ENCODE measurements at regions not wholly inside any gene's neighbourhood (a gene's known extent, or its start where the extent isn't known, plus 50 kb on each side); places are given as distances from the start of the nearest gene placed in this dataset.

DNA sequence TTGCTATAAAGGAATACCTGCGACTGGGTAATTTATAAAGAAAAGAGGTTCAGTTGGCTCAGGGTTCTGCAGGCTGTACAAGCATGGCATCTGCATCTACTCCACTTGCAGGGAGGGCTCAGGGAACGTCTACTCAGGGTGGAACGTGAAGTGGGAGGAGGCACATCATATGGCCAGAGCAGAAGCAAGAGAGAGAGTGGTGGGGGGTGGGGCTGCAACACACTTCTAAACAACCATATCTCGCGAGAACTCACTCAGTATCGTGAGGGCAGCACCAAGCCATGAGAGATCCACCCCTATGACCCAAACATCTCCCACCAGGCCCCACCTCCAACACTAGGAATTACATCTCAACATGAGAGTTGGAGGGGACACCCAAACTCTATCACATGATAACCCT lies 109.8 kb upstream of the SCAF8 start:
- TF ChIP-seq, protein P1, sequence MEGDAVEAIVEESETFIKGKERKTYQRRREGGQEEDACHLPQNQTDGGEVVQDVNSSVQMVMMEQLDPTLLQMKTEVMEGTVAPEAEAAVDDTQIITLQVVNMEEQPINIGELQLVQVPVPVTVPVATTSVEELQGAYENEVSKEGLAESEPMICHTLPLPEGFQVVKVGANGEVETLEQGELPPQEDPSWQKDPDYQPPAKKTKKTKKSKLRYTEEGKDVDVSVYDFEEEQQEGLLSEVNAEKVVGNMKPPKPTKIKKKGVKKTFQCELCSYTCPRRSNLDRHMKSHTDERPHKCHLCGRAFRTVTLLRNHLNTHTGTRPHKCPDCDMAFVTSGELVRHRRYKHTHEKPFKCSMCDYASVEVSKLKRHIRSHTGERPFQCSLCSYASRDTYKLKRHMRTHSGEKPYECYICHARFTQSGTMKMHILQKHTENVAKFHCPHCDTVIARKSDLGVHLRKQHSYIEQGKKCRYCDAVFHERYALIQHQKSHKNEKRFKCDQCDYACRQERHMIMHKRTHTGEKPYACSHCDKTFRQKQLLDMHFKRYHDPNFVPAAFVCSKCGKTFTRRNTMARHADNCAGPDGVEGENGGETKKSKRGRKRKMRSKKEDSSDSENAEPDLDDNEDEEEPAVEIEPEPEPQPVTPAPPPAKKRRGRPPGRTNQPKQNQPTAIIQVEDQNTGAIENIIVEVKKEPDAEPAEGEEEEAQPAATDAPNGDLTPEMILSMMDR (IDR thresholded peaks at IDR 0.05; ENCODE audit: insufficient read depth, low read length, poor library complexity, severe bottlenecking), result no peak
- no peak for TF ChIP-seq EZH2phosphoT487 (conservative IDR thresholded peaks at IDR 0.05; ENCODE audit: low read length)
